Mesenchymal stem cell (in vitro differentiated cells and primary cell): ENCODE measurements at regions not wholly inside any gene's neighbourhood (a gene's known extent, or its start where the extent isn't known, plus 50 kb on each side); places are given as distances from the start of the nearest gene placed in this dataset.

Experiments used
- DNase-seq: peaks from one replicate; pipeline ENCODE4 v3.0.0-alpha.2; 2013
- H2AFZ ChIP-seq: one replicate; pipeline ENCODE4 v1.6.1; 2013; ENCODE audit warnings: low read depth, mild to moderate bottlenecking, control low read depth, inconsistent platforms, low read length, moderate library complexity
- H2AK5ac ChIP-seq: 2 replicates; pipeline ENCODE4 v1.6.1; 2013; ENCODE audit warnings: low read length, moderate library complexity, mild to moderate bottlenecking, inconsistent platforms; ENCODE audit not compliant: severe bottlenecking
- H2BK120ac ChIP-seq: one replicate; pipeline ENCODE4 v1.6.1; 2013; ENCODE audit warnings: low read depth, mild to moderate bottlenecking, inconsistent platforms, low read length, moderate library complexity
- H2BK12ac ChIP-seq, 2 experiments: one replicate each; pipeline ENCODE4 v1.6.1; 2013; ENCODE audit warnings: inconsistent platforms in 2 of 2, low read length in 2 of 2, mild to moderate bottlenecking in 2 of 2, moderate library complexity in 2 of 2, control low read depth in 1 of 2
- H2BK15ac ChIP-seq: one replicate; pipeline ENCODE4 v1.6.1; 2013; ENCODE audit warnings: mild to moderate bottlenecking, low read depth, inconsistent platforms; ENCODE audit not compliant: poor library complexity, severe bottlenecking
- H2BK5ac ChIP-seq: 2 replicates; pipeline ENCODE4 v1.6.1; 2013; ENCODE audit warnings: low read depth, mild to moderate bottlenecking, low read length, control low read depth, inconsistent platforms; ENCODE audit not compliant: poor library complexity, severe bottlenecking
- H3K14ac ChIP-seq, 2 experiments: one replicate each; pipeline ENCODE4 v1.6.1; 2013; ENCODE audit warnings: inconsistent platforms in 2 of 2, low read length in 2 of 2, control low read depth in 1 of 2, mild to moderate bottlenecking in 1 of 2, moderate library complexity in 1 of 2
- H3K18ac ChIP-seq, 2 experiments: one replicate each; pipeline ENCODE4 v1.6.1; 2013; ENCODE audit warnings: inconsistent platforms in 2 of 2, low read length in 2 of 2, control low read depth in 1 of 2, low read depth in 1 of 2, mild to moderate bottlenecking in 1 of 2
- H3K23ac ChIP-seq, 2 experiments: one replicate each; pipeline ENCODE4 v1.6.1; 2013; ENCODE audit warnings: inconsistent platforms in 2 of 2, low read length in 2 of 2, mild to moderate bottlenecking in 2 of 2, moderate library complexity in 2 of 2, control low read depth in 1 of 2
- H3K27ac ChIP-seq: 2 replicates; pipeline ENCODE4 v1.5.1; 2013; ENCODE audit warnings: mild to moderate bottlenecking, moderate library complexity, low read length, control low read depth, inconsistent platforms; ENCODE audit not compliant: poor library complexity, severe bottlenecking
- H3K27me3 ChIP-seq, 2 experiments: 2 replicates each; pipeline versions ENCODE4 v1.6.1 to v1.7.0; 2013; ENCODE audit warnings: low read length in 2 of 2, mild to moderate bottlenecking in 2 of 2, moderate library complexity in 2 of 2, control low read depth in 1 of 2, inconsistent platforms in 1 of 2; ENCODE audit not compliant: control insufficient read depth in 1 of 2, insufficient read depth in 1 of 2
- H3K36me3 ChIP-seq, 2 experiments: 2 replicates each; pipeline versions ENCODE4 v1.6.1 to v1.7.0; 2013; ENCODE audit warnings: low read length in 2 of 2, control low read depth in 1 of 2, inconsistent platforms in 1 of 2, low read depth in 1 of 2, mild to moderate bottlenecking in 1 of 2; ENCODE audit not compliant: insufficient read depth in 2 of 2, control insufficient read depth in 1 of 2
- H3K4ac ChIP-seq, 2 experiments: one replicate each; pipeline ENCODE4 v1.6.1; 2013; ENCODE audit warnings: inconsistent platforms in 2 of 2, low read length in 2 of 2, mild to moderate bottlenecking in 2 of 2, moderate library complexity in 2 of 2, control low read depth in 1 of 2, low read depth in 1 of 2
- H3K4me1 ChIP-seq: 2 replicates; pipeline ENCODE4 v1.6.1; 2013; ENCODE audit warnings: low read depth, low read length, control low read depth; ENCODE audit not compliant: control insufficient read depth, insufficient read depth
- H3K4me2 ChIP-seq: 2 replicates; pipeline ENCODE4 v1.6.1; 2013; ENCODE audit warnings: low read length, mild to moderate bottlenecking, inconsistent platforms; ENCODE audit not compliant: poor library complexity, severe bottlenecking
- H3K4me3 ChIP-seq, 2 experiments: 2 replicates each; pipeline versions ENCODE4 v1.5.1 to v1.7.0; 2013; ENCODE audit warnings: low read length in 2 of 2, mild to moderate bottlenecking in 2 of 2, control low read depth in 1 of 2, low read depth in 1 of 2; ENCODE audit not compliant: insufficient read depth in 1 of 2
- H3K79me1 ChIP-seq: replicated peaks from 2 replicates; pipeline ENCODE4 v1.6.1; 2013; ENCODE audit warnings: mild to moderate bottlenecking, control low read depth, low read length, inconsistent platforms; ENCODE audit not compliant: poor library complexity, severe bottlenecking
- H3K9ac ChIP-seq: 2 replicates; pipeline ENCODE4 v1.7.0; 2013; ENCODE audit warnings: mild to moderate bottlenecking, low read length, moderate library complexity
- H3K9me3 ChIP-seq: 2 replicates; pipeline ENCODE4 v1.7.0; 2013; ENCODE audit warnings: mild to moderate bottlenecking, low read length; ENCODE audit not compliant: control insufficient read depth
- H4K8ac ChIP-seq: one replicate; pipeline ENCODE4 v1.6.1; 2013; ENCODE audit warnings: inconsistent platforms, mild to moderate bottlenecking, low read length, moderate library complexity
- H4K91ac ChIP-seq: one replicate; pipeline ENCODE4 v1.6.1; 2013; ENCODE audit warnings: mild to moderate bottlenecking, low read length, inconsistent platforms
- WGBS: methylation state at CpG from one replicate; pipeline ENCODE4 v1.1.7; 2013; ENCODE audit warnings: mixed read lengths; 5-methylcytosine and 5-hydroxymethylcytosine counted together

- Histone ChIP-seq H3K4ac (no peak overlapping the region), H3K27me3 (no peaks in the 10 kb centered on the region), H3K4me2 (no peak overlapping the region), H2BK12ac (no peak overlapping the region), H3K14ac (no peak overlapping the region), H2AK5ac (no peak overlapping the region), H3K18ac (no peak overlapping the region), H3K4me1 (peaks cover 4% of the 10 kb centered on the region), H3K4me3 (no peak overlapping the region), H3K36me3 (no peaks in the 10 kb centered on the region), H4K91ac (no peak overlapping the region), H3K79me1 (no peaks in the 10 kb centered on the region), H2BK5ac (no peak overlapping the region), H4K8ac (no peak overlapping the region), H2BK15ac (no peak overlapping the region), H3K23ac (no peak overlapping the region), H2BK120ac (no peak overlapping the region), H2AFZ (no peak overlapping the region), H3K9me3 (no peaks in the 10 kb centered on the region), H3K27ac (no peak overlapping the region), H3K9ac (no peak overlapping the region)
- 88% methylated on average over 2 of the region's 2 CpGs for WGBS
- DNase-seq, result no peak
Measured at GRCh38 chr3:153976891-153977554, 144.2 kb upstream of the ARHGEF26 start.

- no peak overlapping the region for H3K14ac ChIP-seq
- H2AK5ac ChIP-seq, result no peak overlapping the region
Measured at GRCh38 chr3:153978006-153978405, 143.2 kb upstream of the ARHGEF26 start.

DNA sequence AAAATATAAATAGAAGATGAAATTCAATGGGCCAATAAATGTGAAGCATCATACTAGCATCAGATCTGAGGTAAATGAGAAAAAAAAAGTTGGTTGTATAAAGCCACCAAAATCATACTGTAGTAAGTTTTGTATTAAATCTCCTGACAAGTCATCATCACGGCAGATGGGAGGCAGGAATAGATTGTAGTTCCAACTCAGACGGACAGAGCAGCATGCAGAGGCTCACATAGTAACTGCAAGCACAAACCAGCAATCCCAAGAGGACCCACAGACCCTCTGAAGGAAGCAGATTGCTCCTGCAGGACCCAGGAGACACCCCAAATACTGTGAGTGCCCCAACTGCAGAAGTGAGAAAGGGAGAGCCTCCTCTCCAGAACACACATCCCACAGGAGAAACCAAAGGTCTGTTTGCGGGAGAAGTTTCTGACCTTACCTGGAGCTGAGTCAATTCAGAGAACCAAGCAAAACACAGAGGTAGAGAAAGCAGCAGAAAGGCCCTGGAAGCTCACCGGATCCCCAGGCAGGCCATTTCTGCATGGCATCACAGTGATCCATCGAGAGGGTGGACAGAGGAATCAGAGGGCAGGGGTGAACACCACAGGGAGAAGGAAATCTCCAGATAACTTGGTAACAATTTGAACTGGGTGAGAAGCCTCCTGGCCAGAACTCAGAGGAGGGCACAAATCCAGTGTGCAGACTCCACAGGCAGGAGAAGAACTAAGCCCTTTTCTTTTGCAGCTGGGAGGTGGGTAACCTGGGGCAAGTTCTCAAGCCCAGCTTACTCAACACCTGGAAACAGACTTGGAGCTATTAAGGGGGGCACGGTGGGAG, 141.6 kb upstream of the ARHGEF26 start:
- Histone ChIP-seq H3K4ac (no peak overlapping the region), H3K4me3 (no peak overlapping the region)
- WGBS, result 82% methylated on average over 6 of the region's 6 CpGs

More at GRCh38 chr3:153978006-153978405, 143.2 kb upstream of the ARHGEF26 start:
- Histone ChIP-seq H3K23ac (no peak overlapping the region), H2AFZ (peak overlapping the region; percentile 14), H3K27ac (no peak overlapping the region), H3K4ac (no peak overlapping the region), H3K9ac (no peak overlapping the region), H2BK5ac (no peak overlapping the region), H4K91ac (no peak overlapping the region), H4K8ac (no peak overlapping the region), H3K4me2 (no peak overlapping the region), H3K4me3 (no peak overlapping the region), H3K36me3 (no peaks in the 10 kb centered on the region), H3K18ac (no peak overlapping the region), H3K4me1 (peaks cover 4% of the 10 kb centered on the region), H3K79me1 (no peaks in the 10 kb centered on the region), H2BK12ac (no peak overlapping the region), H3K9me3 (no peaks in the 10 kb centered on the region), H3K27me3 (no peaks in the 10 kb centered on the region), H2BK120ac (no peak overlapping the region), H2BK15ac (no peak overlapping the region)
- no peak for DNase-seq
- WGBS, result no CpG with 5 or more reads among the region's 1 CpG

GRCh38 chr3:153980252-153980590, 141.0 kb upstream of the ARHGEF26 start:
- Histone ChIP-seq H3K9me3 (no peaks in the 10 kb centered on the region), H2AK5ac (no peak overlapping the region), H3K23ac (no peak overlapping the region), H2AFZ (no peak overlapping the region), H3K79me1 (no peaks in the 10 kb centered on the region), H3K4me2 (no peak overlapping the region), H3K9ac (no peak overlapping the region), H3K4me3 (no peak overlapping the region), H3K36me3 (no peaks in the 10 kb centered on the region), H3K18ac (no peak overlapping the region), H3K14ac (no peak overlapping the region), H3K27ac (no peak overlapping the region), H2BK5ac (no peak overlapping the region), H2BK120ac (no peak overlapping the region), H3K4ac (no peak overlapping the region), H2BK12ac (no peak overlapping the region), H2BK15ac (no peak overlapping the region), H4K8ac (no peak overlapping the region), H3K27me3 (no peaks in the 10 kb centered on the region), H3K4me1 (peaks cover 4% of the 10 kb centered on the region), H4K91ac (peak overlapping the region; percentile 21)
- 86% methylated on average over 4 of the region's 4 CpGs for WGBS
- DNase-seq, result no peak

More for the DNA sequence above, 141.6 kb upstream of the ARHGEF26 start:
- Histone ChIP-seq H2BK5ac (no peak overlapping the region), H3K9me3 (no peaks in the 10 kb centered on the region), H3K9ac (no peak overlapping the region), H2BK12ac (no peak overlapping the region), H3K36me3 (no peaks in the 10 kb centered on the region), H3K4me1 (peaks cover 4% of the 10 kb centered on the region), H3K18ac (no peak overlapping the region), H2BK15ac (no peak overlapping the region), H2BK120ac (no peak overlapping the region), H4K8ac (no peak overlapping the region), H3K23ac (no peak overlapping the region), H2AK5ac (no peak overlapping the region), H3K27me3 (no peaks in the 10 kb centered on the region), H3K14ac (no peak overlapping the region), H4K91ac (no peak overlapping the region), H3K27ac (no peak overlapping the region), H2AFZ (no peak overlapping the region), H3K79me1 (no peaks in the 10 kb centered on the region), H3K4me2 (no peak overlapping the region)
- DNase-seq, result no peak
